C4-2B (cell line): ENCODE measurements at regions not wholly inside any gene's neighbourhood (a gene's known extent, or its start where the extent isn't known, plus 50 kb on each side); places are given as distances from the start of the nearest gene placed in this dataset.

ENCODE experiments used
- H3K27ac ChIP-seq: fragments of 450-650 bp; 2 replicates; pipeline ENCODE4 v1.5.1; 2017
- CTCF ChIP-seq: fragments of 450-650 bp; conservative IDR thresholded peaks from 2 replicates; pipeline ENCODE4 v1.5.1; 2017; ENCODE audit warnings: mild to moderate bottlenecking
- ZFX ChIP-seq: fragments of 450-650 bp; IDR thresholded peaks from 2 replicates; pipeline ENCODE4 v1.6.1; 2017

- TF ChIP-seq CTCF (no peak), ZFX (no peak)
- no peak overlapping the region for H3K27ac ChIP-seq
Observed at GRCh38 chr5:158492841-158493242, 606.9 kb downstream of the EBF1 start.

GRCh38 chr5:158492136-158492535 is 607.6 kb downstream of the EBF1 start:
- TF ChIP-seq ZFX (no peak), CTCF (no peak)
- no peak overlapping the region for H3K27ac ChIP-seq

GRCh38 chr5:158487664-158488063 is 612.1 kb downstream of the EBF1 start:
- TF ChIP-seq ZFX = no peak
- H3K27ac ChIP-seq = no peak overlapping the region

GRCh38 chr5:158487156-158487555 is 612.6 kb downstream of the EBF1 start:
- TF ChIP-seq CTCF (no peak), ZFX (no peak)
- no peak overlapping the region for H3K27ac ChIP-seq

- no peak overlapping the region for H3K27ac ChIP-seq
- TF ChIP-seq CTCF (no peak), ZFX (no peak)
Observed at GRCh38 chr5:158486566-158486965, 613.1 kb downstream of the EBF1 start.

GRCh38 chr5:158485604-158486081 is 614.1 kb downstream of the EBF1 start:
- TF ChIP-seq ZFX (no peak), CTCF (no peak)
- no peak overlapping the region for H3K27ac ChIP-seq

- TF ChIP-seq ZFX (no peak), CTCF (no peak)
- H3K27ac ChIP-seq = no peak overlapping the region
Observed at GRCh38 chr5:158485047-158485446, 614.7 kb downstream of the EBF1 start.

- no peak overlapping the region for H3K27ac ChIP-seq
- TF ChIP-seq CTCF = no peak
- TF ChIP-seq ZFX = no peak
Observed at GRCh38 chr5:158484150-158484549, 615.6 kb downstream of the EBF1 start.
